T-helper 9 cell (primary cell): ENCODE measurements at regions not wholly inside any gene's neighbourhood (a gene's known extent, or its start where the extent isn't known, plus 50 kb on each side); places are given as distances from the start of the nearest gene placed in this dataset.

Experiments
- DNase-seq: peaks from one replicate; pipeline ENCODE4 v3.0.0-alpha.2; 2020

DNA sequence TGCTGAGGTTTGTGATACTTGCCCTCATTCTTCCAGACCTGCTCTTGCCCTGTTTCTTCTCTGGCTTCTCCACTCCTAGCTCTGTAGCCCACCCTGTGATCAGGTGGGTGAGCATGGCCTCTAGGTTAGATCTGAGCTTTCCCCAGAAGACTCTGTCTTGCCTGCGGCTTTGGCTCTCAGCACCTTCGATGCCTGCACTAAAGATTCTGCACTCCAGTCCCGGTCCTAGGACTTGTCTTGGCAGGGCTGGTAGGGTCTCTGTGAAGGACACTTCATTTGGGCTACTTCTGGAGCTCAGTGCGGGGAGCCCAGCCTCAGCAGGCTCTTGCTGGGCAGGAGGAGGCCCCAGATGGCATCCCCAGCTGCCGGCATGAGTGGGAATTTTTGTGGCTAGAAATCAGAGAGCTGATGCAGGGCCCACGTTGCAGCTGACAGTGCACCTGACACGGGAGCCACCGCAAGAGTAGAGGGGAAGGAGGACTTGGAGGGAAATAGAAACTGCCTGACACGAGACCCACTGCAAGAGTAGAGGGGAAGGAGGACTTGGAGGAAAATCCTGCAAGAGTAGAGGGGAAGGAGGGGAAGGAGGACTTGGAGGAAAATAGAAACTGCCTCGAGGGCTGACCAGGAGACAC lies 226.9 kb upstream of the B3GAT1 start:
- DNase-seq = no peak

- no peak for DNase-seq
Observed at GRCh38 chr11:134637091-134638015, 225.3 kb upstream of the B3GAT1 start.

DNA sequence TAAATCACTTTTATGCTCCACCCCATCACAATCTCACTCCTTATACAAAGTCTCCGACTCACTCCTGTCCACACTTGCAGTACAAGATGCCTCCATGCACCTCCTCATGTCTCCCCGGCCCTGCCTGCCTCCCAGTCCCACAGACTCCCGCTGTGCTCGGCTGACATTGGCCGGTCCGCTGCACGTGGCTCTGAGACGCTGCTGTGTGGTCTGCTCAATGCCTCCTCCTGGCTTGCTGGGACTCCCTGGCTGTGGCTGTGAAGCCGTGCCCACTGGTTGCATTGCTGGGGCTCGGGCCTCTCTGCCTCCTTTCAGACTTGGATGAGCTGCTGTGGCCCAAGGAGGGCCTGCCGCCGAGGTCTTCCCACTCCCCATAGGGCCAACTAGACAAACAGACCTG lies 224.0 kb upstream of the B3GAT1 start:
- no peak for DNase-seq

GRCh38 chr11:134634897-134635831 lies 223.1 kb upstream of the B3GAT1 start:
- no peak for DNase-seq

DNA sequence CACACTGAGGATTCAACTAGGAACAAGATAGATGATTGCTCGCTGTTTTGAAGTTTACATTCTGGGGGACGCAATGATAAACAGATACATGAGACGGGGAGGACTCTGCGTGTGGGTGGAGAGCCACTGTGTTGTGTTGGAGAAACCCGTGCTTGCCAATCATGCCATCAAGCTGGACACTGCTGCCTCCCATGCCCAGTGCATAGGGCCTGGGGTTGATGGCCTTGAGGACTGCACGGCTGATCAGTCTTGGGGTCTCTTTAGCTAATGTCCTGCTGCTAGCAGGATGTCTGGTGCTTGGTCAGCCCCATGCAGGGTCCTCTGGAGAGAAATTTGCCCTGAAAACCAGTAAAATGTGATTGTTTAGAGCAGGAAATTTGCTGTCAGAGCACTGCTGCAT lies 221.2 kb upstream of the B3GAT1 start:
- no peak for DNase-seq

GRCh38 chr11:134632347-134633119 lies 220.5 kb upstream of the B3GAT1 start:
- no peak for DNase-seq

GRCh38 chr11:134630861-134631260 lies 218.8 kb upstream of the B3GAT1 start:
- no peak for DNase-seq

DNA sequence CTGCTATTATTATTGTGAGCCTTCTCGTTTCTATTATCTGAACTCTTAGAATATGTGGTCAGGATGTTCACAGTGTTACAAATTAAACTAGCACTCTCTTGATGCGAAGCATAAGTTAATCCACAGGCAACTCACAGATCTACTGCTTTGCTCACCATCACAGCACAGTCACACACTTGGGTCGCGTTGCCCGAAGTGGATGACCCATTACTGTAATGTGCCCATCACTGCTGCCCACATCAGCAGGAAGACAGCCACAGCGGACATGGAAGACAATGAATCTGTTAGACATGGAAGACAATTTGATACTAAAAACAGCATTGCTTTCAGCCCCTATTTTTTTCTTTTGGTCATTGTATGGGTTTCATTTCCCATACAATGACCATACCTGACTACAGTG lies 216.4 kb upstream of the B3GAT1 start:
- DNase-seq = no peak

- no peak for DNase-seq
Observed at GRCh38 chr11:134626032-134626431, 214.0 kb upstream of the B3GAT1 start.

GRCh38 chr11:134625631-134626030 lies 213.6 kb upstream of the B3GAT1 start:
- DNase-seq = no peak

GRCh38 chr11:134625151-134625550 lies 213.1 kb upstream of the B3GAT1 start:
- DNase-seq = no peak

DNA sequence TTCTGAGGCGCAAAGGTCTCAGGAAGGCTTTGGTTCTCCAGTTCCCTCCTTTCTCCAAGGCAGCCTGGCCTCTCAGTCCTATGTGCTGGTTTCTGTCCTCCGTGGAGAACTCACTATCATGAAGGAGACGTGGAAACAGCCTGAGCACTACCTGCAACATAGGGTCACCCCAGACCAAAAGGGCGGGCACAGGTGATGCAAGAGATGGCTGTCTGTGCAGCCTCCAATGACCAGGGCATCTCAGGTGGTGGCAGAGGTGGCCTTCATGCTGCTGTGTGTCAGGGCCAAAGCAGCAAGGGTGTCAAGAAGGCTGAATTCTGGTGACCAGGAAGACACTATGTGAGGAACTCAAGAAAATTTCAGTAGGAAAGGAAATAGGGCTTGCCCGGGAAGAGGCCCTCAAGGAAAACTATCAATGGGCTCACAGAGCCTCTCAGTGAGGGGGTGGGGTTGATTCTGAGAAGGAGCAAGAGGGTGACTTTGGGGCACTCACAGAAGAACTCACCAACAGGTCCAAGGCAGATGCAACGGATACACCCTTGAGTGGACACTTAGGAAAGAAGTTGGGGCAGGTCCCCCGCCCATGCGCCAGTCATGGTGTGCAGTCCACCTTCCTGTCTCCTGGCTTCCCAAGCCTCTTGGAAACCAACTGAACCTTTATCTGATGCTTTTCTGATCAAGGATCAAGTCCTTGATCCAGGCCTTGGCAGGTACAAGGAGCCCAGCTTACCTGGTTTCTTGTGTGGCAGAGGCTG lies 212.3 kb upstream of the B3GAT1 start:
- DNase-seq = no peak

- no peak for DNase-seq
Observed at GRCh38 chr11:134623711-134624110, 211.7 kb upstream of the B3GAT1 start.

- DNase-seq = no peak
Observed at GRCh38 chr11:134622458-134622857, 210.4 kb upstream of the B3GAT1 start.

DNA sequence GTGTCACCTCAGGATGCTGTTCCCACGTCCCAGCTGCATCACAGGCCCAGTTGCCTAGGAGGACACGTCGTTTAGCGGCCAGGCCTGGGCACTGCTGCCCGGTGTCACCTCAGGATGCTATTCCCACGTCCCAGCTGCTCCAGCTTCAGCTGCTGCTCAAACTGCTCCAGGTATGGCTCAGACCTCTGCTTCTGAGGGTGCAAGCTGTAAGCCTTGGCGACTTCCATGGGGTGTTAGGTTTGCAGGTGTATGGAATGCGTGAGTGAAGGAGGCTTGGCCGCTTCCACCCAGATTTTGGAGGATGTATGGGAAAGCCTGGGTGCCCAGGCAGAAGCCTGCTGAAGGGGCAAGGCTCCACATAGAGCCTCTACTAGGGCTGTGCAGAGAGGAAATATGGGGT lies 205.3 kb upstream of the B3GAT1 start:
- no peak for DNase-seq

GRCh38 chr11:134616038-134616437 lies 204.0 kb upstream of the B3GAT1 start:
- no peak for DNase-seq

DNA sequence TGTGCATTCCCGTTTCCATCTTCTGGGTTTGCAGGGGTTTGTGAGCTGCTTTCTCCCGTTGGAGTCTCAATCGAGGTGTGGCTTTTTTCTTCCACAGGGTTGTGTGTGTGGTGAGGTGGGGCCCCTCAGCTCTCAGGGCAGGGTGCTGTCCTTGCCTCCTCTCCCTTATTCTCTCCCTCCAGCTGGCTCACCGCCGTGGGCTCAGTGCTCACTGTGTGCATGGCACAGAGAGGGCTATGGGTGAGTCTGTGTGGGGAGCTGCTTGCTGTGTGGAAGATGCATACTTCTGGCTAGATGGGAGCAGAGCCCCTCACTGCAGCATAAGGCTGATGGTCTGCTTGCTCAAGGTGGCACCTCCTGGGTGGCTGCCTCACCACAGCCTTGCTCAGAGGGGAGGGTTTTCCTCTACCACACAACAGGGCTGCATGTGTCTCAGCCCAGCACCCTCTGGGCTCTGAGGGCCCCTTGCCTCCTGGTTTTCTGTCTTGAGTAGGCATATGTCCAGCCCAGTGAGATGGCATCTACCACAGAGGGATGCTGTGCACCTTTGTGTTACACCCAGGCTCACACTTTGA lies 203.1 kb upstream of the B3GAT1 start:
- no peak for DNase-seq

DNA sequence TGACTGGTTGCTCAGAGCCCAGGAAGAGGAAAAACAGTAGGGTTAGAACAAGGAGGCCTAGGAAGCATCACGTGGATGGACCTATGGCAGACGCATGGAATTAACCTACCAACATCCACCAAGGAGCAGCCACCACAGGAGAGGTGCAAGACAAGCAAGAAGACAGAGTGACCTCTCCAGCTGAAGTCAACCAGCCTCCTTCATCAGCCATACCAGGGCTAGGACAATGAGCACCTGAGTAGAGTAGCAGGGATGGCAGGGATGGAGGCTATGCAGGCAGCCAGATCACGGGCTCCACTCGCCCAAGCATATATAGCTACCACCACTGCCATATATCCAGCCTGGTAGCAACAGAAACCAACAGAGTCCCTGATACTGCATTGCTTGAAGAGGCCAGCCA lies 202.1 kb upstream of the B3GAT1 start:
- no peak for DNase-seq

GRCh38 chr11:134613646-134614045 lies 201.6 kb upstream of the B3GAT1 start:
- DNase-seq = no peak

DNA sequence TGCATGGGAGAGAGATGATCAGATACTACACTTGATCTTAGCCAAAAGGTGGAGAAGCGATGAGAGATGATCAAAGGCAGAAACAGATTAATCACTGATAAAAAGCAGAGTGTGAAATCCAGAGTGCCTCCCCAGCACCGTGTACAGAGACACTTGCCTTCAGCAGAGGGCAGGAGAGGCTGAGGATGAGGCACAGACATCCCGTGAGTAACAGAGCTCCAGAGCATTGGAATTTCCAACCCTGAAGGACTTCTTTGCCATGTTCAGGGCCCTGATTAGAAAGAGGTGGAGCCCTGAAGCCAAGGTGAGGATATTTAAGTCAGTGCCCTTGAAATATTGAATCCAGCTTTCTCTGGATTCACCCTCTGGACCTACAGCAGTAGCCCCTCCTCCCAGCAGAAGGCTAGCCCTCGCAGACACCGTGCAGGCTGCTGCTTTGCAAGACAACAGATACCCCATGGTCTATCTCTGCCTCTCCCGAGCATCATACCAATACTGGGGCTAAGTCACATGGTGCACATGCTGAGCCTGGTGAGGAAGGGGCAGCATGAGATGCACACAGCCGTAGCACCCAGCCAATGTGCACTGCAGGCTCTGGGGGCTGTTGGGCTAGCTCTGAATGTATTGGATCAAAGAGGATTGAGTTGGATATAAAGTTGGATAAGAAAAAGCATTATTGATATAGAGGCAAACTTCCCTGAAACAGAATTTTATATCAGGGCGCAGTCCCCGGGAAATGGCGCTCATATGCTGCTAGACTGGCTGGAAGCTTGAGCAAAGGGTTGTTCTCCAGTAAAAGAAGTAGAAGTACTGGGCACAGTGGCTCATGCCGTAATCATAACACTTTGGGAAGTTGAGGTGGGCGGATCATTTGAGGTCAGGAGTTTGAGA lies 200.3 kb upstream of the B3GAT1 start:
- no peak for DNase-seq
